HL-60/S4 (cell line): ENCODE measurements at regions not wholly inside any gene's neighbourhood (a gene's known extent, or its start where the extent isn't known, plus 50 kb on each side); places are given as distances from the start of the nearest gene placed in this dataset.
"Not testable (repeated sequence)": the region's sequence is repeated elsewhere in the genome, so short reads cannot be mapped to it uniquely, and the experiment has no call there.

Experiments used
- in situ Hi-C: fragments of 300-500 bp; cut with MboI; formaldehyde crosslinking; loops from 2 replicates; pipeline ENCODE4 v1.14.3; 2022; ENCODE audit warnings: low sequenced_read_pairs

DNA sequence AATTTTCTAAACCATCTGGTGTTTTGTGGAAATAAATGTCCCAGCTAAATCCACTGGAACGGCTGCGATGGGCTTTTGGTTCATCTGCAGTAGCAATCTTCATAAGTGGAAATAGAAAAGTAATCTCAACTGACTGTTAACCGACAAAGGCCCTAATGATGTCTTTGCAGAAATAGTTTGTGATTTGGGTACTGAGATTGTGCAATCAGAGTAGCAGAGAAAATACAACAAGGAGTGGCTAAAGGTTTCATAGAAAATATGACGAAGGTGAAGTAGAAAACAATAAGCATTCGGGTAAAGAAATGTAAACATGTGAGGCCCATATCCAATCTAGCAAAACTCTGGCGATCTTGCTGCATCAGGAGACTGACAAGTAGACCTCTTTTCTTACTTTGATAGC, 262.6 kb upstream of the MCTP2 start:
- in situ Hi-C loops = no loop called here

DNA sequence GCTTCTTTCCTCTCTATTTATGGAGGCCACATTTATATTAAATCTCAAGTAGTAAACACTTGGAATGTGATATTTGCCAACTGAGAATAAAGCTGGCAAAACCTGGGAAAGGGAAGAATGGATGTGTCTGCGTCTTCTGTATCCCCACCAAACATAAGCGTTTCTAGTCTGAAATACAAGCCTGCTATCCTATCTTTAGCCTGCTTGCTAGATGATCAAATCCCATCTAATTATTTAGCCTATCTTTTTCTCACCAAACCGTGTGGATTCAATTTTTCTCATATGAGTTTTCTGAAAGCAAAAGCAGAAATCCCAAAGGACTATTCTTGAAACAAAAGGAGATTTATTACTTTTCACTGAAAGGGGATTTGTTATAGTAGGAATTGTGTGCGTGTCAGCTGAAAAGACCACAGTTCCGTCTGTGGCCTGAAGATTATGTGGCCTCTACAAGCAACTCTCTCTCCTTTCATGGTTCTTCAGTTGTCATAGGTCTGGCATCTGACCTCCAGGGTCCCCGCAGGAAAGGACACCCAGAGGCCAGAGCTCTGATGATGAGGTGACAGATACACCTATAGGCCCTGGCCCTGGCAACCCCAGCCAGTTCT, 266.0 kb upstream of the MCTP2 start:
- in situ Hi-C loops = no loop called here

DNA sequence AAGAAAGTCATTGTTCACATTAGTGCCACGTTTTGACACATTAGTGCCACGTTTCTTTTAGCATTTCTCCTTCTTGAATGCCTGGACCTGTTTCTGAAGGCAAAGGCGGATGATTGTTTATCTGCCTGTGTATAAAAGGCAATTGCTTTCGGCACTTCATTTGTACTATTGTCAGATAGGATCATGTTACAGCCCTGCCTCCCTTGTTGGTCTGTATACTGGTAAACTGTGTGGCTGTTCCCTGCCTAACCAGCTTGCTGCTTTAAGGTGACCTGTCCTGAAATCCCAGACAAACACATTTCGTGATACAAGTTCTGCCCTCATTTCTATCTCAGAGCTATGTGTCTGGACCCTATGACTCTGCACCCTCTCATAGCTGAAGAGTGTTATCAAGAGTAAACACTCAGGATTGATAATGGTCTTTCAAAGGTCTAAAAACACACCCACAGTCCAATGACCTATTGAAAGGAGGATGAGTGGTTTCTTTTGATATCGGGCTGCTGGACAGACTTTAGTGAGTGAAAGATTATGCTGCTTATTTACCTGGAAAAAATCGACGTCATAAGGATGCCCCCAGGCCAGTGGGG, 276.3 kb upstream of the MCTP2 start:
- in situ Hi-C loops = no loop called here

DNA sequence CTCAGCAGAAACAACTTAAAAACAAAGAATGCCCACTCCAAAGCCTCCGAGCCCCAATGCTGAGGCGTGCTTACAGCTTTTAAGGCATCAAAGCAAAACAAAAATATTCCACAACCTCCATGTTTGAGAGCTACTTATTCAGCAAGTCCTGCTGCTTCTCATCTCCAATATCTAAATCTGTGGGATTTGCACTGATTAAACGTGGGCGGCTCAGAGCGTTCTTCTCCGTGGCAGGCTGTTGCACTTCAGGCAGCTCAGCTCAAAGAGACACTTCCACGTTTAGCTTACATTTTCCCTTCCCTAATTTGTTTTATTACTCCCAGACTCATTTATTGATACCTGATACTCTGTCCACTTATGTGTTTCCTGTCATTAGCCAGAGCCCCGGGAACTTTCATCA, 282.6 kb upstream of the MCTP2 start:
- in situ Hi-C loops = no loop called here

DNA sequence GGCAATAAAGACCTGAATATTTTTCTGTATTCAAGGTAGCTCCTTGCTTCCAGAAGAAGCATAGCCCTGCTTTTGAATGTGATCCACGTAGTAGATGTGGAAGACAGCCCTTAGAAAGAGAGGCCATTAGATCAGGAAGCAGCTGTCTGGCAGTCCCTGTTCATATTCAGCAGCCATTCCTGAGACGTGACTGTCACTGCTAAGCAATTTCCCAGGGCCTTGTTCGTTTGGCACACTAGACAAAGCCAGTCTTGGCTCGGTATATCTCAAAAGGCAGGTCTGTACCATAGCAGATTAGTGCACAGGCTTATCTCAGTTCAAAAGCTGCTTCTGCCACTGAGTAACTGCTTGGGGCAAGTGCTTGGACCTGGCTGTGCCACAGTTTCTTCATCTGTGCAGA, 287.8 kb upstream of the MCTP2 start:
- in situ Hi-C loops = no loop called here

DNA sequence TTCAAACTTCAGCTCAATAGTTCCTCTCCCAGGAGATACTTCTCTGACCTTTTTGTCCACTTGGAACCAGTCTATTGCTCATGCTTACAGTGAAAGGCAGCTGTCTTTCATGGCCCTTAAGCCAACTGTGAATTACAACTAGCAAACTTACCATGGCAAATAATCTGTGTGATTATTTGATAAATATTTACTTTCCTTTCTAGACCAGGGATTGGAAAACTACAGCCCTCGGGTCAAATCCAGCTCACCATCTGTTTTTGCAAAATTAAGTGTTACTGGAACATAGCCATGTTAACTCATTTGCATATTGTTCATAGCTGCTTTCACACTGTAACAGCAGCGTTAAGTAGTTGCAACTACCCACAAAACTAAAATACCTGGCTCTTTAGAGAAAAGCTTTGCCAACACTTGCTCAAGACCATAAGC, 289.1 kb upstream of the MCTP2 start:
- in situ Hi-C loops = no loop called here

DNA sequence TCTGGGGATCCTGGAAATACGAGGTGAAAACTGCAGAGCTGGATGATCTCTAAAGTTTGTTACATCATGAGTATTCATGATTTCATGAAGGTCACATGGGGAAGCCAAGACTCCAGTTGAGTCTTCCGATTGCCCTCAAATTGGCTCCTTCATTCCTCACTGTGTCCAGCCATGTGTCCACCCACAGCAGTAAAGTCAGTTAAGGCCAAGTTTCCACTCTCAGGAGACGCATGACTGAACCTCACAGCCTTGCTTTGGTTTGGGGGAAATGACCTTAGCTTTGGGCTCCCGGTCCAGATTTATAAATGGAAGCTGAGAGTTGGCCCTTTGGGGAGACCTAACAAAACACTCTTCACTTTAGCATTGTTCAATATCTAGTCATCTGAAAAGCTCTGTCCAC, 289.7 kb upstream of the MCTP2 start:
- in situ Hi-C loops = no loop called here

DNA sequence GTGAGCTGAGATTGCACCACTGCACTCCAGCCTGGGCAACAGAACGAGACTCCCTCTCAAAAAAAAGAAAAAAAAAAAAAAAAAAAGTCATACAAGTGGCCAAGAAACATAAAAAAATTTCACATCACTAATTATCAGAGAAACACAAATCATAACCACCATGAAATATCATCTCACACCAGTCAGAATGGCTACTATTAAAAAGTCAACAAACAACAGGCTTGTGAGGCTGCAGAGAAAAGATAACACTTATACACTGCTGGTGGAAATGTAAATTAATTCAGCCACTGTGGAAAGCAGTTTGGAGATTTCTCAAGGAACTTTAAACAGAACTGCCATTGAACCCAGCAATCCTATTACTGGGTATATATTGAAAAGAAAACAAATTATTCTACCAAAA, 291.1 kb upstream of the MCTP2 start:
- in situ Hi-C loops = no loop called here

DNA sequence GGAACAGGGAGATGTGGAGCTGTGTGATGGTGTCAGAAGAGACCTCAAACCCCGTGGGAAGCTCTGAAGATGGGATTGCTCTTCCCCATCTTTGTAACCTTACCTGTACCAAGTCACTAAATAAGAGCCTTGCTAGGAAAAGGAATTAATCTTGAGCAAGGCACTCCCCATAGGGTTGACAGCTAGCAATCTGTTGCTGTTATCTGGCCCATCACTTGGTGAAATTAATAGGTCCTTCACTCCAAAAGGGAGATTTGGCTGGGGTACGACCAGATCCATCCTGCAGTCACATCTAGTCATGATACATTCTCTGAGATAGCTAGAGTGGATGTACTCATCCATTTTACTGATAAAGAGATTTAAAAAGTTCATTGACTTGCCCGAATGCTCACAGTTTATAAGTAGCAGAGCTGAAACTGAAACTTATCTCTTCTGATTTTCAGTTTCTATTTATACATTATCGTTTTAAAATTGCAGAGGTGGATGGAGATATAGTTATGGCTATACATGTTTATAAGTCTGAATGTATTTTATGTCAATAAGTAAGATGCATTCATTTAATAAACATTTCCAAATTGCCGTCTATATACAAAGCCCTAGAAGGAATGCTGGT, 299.1 kb upstream of the MCTP2 start:
- in situ Hi-C loops = no loop called here

DNA sequence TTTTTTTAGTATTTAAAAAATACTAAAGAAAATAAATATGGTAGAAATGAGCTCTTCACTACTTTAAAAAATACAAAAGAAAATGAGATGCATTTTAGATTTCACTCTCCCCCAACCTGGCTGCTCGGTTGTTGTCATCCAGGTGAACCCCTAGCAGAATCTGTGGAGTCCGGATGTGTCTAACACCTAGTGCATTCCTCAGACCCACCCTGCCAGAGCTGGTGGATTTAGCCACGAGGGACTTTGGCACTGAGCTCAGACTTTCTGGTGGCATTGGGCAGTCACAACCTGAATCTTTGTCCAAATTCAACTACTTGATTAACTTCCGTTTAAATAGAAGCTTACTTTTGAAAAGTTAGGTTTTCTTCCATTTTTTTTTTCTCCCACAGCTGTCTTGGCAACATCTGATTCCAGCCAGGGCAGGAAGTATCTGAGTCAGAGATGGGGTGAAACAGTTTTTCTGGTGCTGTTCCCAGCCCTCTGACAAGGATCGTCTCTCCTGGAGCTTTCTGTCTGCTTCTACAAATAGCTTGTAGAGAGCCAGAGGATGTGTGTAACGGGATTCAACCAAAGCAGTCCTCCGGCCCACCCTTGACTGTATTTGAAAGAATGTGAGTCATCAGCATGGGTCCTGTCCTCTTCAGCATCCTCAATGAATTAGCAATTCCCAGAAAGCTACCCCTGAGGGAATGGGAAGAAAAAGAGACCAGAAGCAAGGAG, 301.8 kb upstream of the MCTP2 start:
- in situ Hi-C loops = no loop called here

DNA sequence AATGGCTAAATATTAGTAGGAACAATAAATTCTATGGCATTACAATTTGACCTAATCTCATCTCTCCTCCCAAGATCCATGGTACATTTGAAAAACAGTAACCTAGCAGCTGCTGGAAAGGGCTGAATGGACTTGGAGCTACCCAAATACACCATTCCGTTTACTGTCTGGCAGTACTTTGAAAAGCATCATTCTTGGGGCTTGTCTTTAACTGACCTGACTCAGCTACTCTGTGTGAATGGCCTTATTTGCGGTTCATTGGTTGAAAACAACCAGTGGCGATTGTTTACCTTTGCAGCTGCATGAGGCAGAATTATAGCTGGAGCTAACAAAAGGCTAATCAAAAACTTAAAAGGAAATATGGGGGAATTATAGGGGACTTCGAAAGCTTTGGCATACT, 311.2 kb upstream of the MCTP2 start:
- in situ Hi-C loops = no loop called here

DNA sequence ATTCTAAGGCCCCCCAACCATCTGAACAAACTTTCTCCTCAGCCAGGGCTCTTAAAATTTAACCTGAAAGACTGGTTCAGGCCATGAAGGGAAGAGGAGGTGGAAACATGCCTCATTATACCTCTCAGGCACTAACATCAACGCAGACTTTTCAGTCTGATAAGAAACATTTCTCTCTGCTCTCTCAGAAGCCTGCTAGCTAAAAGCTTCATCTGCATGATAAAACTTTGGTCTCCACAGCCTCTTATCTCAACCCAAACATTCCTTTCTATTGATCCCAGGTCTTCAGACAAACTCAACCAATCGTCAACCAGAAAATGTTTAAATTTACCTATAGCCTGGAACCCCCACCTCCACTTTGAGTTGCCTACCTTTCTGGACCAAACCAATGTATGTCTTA, 312.6 kb upstream of the MCTP2 start:
- in situ Hi-C loops = not testable (repeated sequence)

DNA sequence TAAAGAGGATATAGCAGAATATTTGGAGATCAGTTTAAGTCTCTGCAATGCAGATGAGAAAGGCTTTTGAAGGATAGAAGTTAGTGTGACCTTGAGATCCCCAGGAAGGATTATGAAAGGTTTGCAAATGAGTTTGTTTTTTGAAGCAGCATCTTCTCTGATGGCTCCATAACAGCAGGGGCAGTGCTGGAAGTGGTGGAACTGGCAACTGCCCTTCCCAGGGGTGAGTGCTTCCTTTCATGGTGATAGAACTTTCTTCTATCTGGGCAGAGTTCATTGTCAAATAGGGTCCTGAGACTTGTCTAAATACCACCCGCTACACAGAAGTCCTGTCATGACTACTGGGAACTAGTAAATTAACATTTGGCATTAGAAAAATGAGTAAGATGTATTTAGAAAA, 314.2 kb upstream of the MCTP2 start:
- in situ Hi-C loops = no loop called here

DNA sequence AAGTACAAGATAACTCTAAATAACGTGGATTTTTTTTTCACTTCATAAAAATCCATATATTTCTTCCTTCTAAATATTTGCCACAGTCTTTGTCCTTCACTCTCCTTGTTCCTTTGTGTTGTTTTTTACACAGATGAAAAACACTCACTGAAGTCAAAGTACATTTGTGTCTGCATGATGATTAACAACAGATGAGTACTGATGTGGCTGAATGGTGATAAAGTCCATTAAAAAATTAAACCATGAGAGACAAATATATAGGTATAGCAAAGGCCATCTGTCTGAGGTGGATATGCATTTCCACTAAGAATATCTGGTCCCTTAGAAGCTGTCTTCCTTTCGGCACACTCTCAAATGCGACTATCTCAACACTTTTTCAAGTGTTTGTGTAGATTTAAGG, 317.5 kb upstream of the MCTP2 start:
- in situ Hi-C loops = no loop called here

DNA sequence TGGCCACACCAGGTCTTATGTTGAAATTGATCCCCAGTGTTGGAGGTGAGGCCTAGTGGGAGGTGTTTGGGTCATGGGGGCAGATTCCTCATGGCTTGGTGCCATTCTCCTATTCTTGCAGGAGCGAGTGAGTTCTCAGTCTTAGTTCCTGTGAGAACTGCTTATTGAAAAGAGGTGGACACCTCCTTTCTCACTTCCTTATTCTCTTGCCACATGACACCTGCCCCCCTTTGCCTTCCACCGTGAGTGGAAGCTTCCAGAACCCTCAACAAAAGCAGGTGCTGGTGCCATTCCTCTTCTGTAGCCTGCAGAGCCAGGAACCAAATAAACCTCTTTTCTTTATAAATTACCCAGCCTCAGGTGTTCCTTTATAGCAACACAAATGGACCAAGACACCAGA, 318.1 kb upstream of the MCTP2 start:
- in situ Hi-C loops = no loop called here

DNA sequence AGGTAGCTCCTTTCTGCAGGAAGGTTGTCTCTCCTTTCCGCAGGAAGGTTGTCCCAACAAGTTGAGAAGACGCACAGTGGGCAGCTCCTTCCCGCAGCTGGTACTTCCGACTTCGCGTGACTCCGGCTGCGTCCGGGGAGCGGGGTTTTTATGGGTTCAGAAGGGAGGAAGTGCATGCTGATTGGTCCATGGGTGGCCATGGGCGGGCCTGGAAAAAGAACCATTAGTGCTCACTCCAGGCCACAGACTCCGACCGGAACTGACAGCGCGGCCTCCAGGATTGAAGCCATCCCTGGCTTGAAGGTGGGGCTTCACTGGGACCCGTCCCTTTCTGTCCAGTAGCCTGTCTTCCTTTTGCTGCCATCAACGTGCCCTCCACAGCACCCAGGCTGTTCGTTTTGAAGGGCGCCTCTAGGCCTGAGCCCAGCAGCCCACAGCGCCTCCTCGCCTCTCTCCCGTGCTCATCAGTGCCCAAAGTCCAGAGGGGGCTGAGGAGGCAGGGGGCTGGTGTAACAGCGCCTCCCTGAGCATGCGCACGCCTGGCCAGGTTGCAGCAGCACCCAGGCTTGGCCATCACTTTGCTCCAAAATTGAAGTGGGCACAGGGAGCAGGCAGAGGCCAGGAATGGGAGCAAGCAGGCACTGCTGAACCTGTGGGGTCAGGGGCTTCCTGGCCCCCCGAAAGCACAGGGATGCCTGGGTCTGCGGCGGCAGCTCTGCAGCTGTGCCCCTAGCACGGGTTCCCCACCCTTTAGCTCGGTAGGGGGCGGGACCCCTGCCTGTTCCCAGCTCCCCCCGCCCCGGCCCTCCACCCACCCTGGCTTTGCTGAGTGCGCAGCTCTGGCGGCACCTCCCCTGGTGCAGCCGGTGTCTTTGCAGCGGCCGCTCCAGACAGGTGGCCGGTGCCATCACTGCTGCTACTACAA, 330.6 kb upstream of the MCTP2 start:
- in situ Hi-C loops = no loop called here

DNA sequence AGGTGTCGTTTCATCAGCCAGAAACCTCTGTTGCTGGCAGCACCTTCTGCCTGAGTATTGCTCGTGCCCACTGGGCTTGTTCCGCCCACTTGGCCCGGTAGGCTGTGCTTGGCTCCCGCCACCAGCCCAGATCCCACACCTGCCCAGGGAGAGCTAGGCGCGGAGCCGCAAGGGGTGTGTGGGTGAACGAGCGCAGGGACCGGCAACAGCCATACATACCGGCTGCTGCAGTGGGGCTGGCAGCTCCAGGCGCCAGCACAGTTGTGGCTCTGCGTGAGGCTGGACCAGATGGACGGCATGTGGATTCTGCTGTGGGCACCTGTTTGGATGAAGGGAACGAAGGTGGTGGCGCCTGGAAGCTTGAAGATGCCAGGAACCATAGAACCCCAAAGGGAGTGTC, 331.5 kb upstream of the MCTP2 start:
- in situ Hi-C loops = no loop called here

DNA sequence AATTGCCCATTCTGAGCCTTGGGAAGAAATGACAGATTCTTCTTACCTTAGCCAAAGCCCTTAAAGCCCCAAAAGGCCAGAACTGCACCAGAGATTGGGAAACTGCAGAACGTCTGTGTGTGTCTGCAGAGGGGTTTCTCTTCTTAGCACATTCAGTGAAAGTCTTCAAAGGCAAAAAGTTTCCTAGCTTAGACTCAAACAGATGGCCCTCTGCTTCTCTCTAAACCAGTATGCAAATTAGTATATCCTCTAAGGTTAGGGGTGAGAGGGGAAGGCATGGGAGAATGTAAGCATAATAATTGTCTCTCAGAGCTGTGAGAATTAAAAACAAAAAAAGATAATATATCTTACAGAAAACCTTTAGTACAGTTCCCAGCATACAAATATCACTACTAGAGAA, 334.0 kb upstream of the MCTP2 start:
- in situ Hi-C loops = no loop called here

DNA sequence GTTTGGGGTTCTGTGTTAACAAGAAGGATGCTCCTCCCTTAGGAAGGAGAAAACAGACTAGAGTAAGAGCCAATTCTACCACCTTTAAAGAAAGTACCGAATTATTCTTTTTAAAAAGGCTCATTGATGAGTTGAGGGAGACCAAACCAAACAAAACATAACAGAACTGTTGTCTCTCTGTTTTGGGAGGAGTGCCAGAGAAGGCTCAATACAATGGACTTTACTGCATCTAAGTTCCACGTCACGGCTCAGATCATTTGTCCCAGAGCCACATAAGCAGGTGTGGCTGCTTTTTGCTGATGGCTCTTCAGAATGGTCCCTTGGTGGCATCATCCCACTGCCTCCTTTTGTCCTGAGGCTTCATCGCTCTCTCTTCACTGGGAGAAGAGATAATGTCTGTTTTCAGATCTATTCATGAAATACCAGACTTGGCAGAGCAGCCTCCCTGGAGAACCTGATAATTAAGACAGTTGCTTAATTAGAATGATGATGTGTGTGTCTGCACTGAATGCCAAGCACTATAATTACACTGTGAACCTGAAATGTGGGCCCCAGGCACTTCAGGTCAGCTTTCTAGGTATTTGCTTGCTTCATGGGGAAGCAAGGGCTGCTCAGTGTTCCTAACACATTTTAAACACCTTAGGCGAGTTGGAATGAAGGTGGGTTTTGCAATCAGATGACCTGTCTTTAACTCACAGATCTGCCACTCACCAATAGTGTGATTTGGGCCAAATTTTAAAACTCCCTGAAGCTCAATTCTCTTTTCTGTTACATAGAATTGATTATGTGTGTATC, 335.2 kb upstream of the MCTP2 start:
- in situ Hi-C loops = no loop called here

DNA sequence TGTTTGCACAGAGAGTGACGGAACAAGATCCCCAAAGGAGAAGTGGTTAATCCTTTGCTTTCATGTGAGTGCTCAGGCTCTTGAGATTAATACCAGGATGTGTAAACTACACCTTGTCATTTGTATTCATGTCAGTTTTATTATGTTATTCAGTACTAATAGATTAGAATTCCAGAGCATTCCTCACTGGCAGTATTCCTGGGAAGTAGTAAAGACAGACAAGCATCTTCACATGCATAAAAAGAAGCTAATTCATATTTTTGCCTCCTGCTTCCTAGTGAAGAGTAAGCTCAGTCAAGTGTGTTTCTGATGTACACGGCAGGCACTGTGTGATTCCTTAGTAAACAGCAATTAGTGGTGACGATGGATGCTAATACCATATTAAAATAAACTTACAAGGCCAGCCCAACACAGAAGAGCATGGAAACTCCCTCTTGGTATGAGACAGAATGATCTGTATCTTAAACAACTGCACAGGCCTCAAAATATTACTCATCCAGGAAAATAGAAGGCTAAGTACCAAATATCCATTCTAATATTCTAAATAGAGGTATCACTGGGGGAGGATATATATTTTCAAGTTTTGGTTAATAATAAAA, 336.8 kb upstream of the MCTP2 start:
- in situ Hi-C loops = no loop called here
